Heart right ventricle (tissue), 16 donors: ENCODE measurements at regions not wholly inside any gene's neighbourhood (a gene's known extent, or its start where the extent isn't known, plus 50 kb on each side); places are given as distances from the start of the nearest gene placed in this dataset.

Experiments
- ATAC-seq, 8 donors: fragments of 200-7000 bp; cut with Tn5 transposase; one replicate each; pipeline ENCODE4 v1.9.1; 2020; ENCODE audit warnings: mild to moderate bottlenecking in 8 of 8, moderate library complexity in 8 of 8, moderate number of reproducible peaks in 1 of 8
- DNase-seq, 2 donors: peaks; one replicate each; pipeline ENCODE4 v3.0.0-alpha.2; 2020
- H3K27ac ChIP-seq, 10 donors: fragments of 200-600 bp; sonication (generic) in 2 of 10; one replicate each; pipeline versions ENCODE4 v1.5.0 to v1.8.0; 2020 to 2022; ENCODE audit warnings: mild to moderate bottlenecking in 3 of 10
- H3K27me3 ChIP-seq, 7 donors: fragments of 200-600 bp; one replicate each; pipeline ENCODE4 v1.8.0; 2021 to 2022; ENCODE audit warnings: mild to moderate bottlenecking in 2 of 7
- H3K36me3 ChIP-seq, 9 donors: fragments of 200-600 bp; sonication (generic) in 1 of 9; one replicate each; pipeline versions ENCODE4 v1.5.0 to v1.8.0; 2020 to 2022; ENCODE audit warnings: mild to moderate bottlenecking in 2 of 9
- H3K4me1 ChIP-seq, 9 donors: fragments of 200-600 bp; sonication (generic) in 1 of 9; one replicate each; pipeline versions ENCODE4 v1.5.0 to v1.8.0; 2020 to 2022; ENCODE audit warnings: mild to moderate bottlenecking in 4 of 9
- H3K4me3 ChIP-seq, 10 donors: fragments of 200-600 bp; sonication (generic) in 2 of 10; one replicate each; pipeline versions ENCODE4 v1.5.0 to v1.8.0; 2020 to 2022; ENCODE audit warnings: mild to moderate bottlenecking in 7 of 10, moderate library complexity in 2 of 10
- H3K9me3 ChIP-seq, 11 donors: fragments of 200-600 bp in 10 of 11; sonication (generic) in 2 of 11; one replicate each; pipeline versions ENCODE4 v1.5.0 to v1.8.0; 2013 to 2022; ENCODE audit warnings: mild to moderate bottlenecking in 2 of 11, control low read depth in 1 of 11, moderate library complexity in 1 of 11
- WGBS, 2 donors: extraction: QIAGEN DNeasy Blood & Tissue Kit; methylation state at CpG; one replicate each; pipeline ENCODE4 v1.1.7; 2013; ENCODE audit warnings: inconsistent platforms in 1 of 2; 5-methylcytosine and 5-hydroxymethylcytosine counted together
- intact Hi-C, 10 donors: fragments of 100-400 bp; cut with DNase I; formaldehyde crosslinking; loops; one replicate each; pipeline versions ENCODE4 v1.11.1 to v1.14.2; 2022
- TF ChIP-seq, protein P1 (sequence below), 9 donors: fragments of 200-600 bp; sonication (generic) in 2 of 9; IDR thresholded peaks; one replicate each; pipeline versions ENCODE4 v1.5.0 to v1.8.0; 2021 to 2022; ENCODE audit warnings: antibody characterized with exemption in 9 of 9, mild to moderate bottlenecking in 5 of 9, moderate library complexity in 1 of 9
- donor health status: Arrhythmogenic right ventricular cardiomyopathy.
- donor health status: ischemic (EF 13 %, LVEDD 7.1; RV severe dilation, severe dysfunction).
- donor health status: healthy with polysubstance abuse.
- donor health status: DM: no; HTN: yes; CAD: no.
- donor health status: DM: no; HTN: no; CAD: no.
- donor health status: ischemic (EF 25% LVEDD 6.9; RV normal size, moderate dysfunction).
- donor health status: ischemic (EF 25% LVEDD 5.7; RV mildly dilated, moderate dysfunction).
- donor health status: healthy.
- donor health status: DM: yes; HTN: yes; CAD: no.
- donor health status: Ischemic cardiomyopathy.
- donor health status: ischemic (EF 35%, LVEDD 5.7; RV mildly dilated, moderate dysfunction).
- donor health status: nonischemic (EF 11% LVEDD 7.7; RV severe dilation, severe dysfunction).
- donor health status: DM: yes; HTN: yes; CAD: no.
- donor health status: PGD.
- donor health status: ischemic (EF 29% LVEDD 5.4; RV normal size, mild dysfunction).
- donor health status: nonischemic (EF 23%, LVEDD 6.1; RV moderate dilation, normal function).

DNA sequence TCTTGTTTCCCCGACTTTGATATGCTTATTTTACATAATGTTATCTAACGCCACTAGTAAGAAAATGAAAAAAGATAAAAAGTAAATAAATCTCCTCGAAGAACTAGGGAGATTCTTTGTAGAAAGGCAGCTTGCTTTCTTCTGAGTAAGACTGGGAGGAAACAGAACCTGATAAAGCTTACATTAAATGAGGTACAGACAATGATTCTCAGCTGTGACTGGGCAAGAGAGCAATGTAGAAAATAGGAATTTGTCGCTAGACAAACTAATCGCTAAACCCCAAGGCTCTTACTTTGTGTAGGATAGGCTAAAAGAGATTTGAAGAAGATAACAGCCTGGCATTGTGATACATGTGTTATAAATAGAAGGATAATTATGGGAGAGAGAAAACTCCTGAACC lies 919.0 kb upstream of the ALCAM start:
- 44 to 46% methylated on average over 5 of the region's 5 CpGs for WGBS, 2 donors
- H3K36me3 ChIP-seq: no peaks in the 10 kb centered on the region
- H3K4me1 ChIP-seq: no peaks in the 10 kb centered on the region
- no peaks in the 10 kb centered on the region for H3K27me3 ChIP-seq
- H3K27ac ChIP-seq: no peak overlapping the region
- intact Hi-C loops: no loop called here
- TF ChIP-seq, protein P1, sequence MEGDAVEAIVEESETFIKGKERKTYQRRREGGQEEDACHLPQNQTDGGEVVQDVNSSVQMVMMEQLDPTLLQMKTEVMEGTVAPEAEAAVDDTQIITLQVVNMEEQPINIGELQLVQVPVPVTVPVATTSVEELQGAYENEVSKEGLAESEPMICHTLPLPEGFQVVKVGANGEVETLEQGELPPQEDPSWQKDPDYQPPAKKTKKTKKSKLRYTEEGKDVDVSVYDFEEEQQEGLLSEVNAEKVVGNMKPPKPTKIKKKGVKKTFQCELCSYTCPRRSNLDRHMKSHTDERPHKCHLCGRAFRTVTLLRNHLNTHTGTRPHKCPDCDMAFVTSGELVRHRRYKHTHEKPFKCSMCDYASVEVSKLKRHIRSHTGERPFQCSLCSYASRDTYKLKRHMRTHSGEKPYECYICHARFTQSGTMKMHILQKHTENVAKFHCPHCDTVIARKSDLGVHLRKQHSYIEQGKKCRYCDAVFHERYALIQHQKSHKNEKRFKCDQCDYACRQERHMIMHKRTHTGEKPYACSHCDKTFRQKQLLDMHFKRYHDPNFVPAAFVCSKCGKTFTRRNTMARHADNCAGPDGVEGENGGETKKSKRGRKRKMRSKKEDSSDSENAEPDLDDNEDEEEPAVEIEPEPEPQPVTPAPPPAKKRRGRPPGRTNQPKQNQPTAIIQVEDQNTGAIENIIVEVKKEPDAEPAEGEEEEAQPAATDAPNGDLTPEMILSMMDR (IDR thresholded peaks at IDR 0.05): no peak
- DNase-seq (no peak), ATAC-seq (no peak)
- no peaks in the 10 kb centered on the region for H3K9me3 ChIP-seq
- no peak overlapping the region for H3K4me3 ChIP-seq

DNA sequence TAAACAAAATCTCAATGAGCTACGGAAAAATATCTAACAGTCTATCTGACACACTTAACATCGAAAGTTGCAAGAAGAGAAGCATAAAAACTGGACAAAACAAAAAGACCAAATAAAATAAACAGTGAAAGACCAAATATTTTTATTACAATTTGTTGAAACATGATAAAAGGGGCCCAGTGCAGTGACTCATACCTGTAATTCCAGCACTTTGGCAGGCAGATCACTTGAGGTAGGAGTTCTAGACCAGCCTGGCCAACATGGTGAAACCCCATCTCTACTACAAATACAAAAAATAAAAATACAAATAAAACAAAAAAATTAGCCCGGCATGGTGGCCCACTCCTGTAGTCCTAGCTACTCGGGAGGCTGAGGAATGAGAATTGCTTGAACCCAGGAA lies 914.0 kb upstream of the ALCAM start:
- DNase-seq: no peak
- Histone ChIP-seq H3K9me3 (no peaks in the 10 kb centered on the region), H3K27me3 (no peaks in the 10 kb centered on the region), H3K4me3 (no peak overlapping the region), H3K36me3 (no peaks in the 10 kb centered on the region), H3K4me1 (no peaks in the 10 kb centered on the region), H3K27ac (no peak overlapping the region)
- intact Hi-C loops: loop anchor here in 1 of 10 donors (10.0 kb wide), 1 partner anchor 178 kb away; no protein-coding TSS in a partner anchor
- no peak for ATAC-seq
- WGBS, 2 donors: 90 to 91% methylated on average over 4 of the region's 4 CpGs
- TF ChIP-seq, protein P1 (IDR thresholded peaks at IDR 0.05): no peak

DNA sequence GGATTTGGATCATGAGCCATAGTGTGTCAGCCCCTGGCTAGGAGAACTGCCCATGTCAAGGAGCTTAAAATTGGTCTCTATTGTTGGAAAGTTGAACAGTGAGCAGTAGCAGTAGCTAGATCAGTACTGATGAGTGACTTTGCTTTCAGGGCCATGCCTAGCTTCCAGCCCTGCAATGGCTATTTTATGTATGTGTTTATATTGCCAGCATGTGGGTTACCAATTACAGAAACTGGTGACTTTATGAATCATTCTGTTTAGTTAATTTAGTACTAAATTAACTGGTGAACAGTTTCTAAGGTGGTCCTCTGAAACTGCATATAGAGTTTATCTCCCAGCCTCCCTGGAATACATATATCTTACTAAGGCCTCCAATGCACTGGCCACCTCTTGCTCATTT lies 908.1 kb upstream of the ALCAM start:
- Histone ChIP-seq H3K27ac (no peak overlapping the region), H3K4me1 (peaks cover 0 to 6% (median 0%) of the 10 kb centered on the region in 9 donors), H3K9me3 (no peaks in the 10 kb centered on the region), H3K27me3 (no peaks in the 10 kb centered on the region), H3K4me3 (no peak overlapping the region), H3K36me3 (no peaks in the 10 kb centered on the region)
- ATAC-seq (no peak), DNase-seq (no peak)
- intact Hi-C loops: loop anchor here in 1 of 10 donors (10.0 kb wide), 1 partner anchor 184 kb away; no protein-coding TSS in a partner anchor
- TF ChIP-seq, protein P1 (IDR thresholded peaks at IDR 0.05): no peak

DNA sequence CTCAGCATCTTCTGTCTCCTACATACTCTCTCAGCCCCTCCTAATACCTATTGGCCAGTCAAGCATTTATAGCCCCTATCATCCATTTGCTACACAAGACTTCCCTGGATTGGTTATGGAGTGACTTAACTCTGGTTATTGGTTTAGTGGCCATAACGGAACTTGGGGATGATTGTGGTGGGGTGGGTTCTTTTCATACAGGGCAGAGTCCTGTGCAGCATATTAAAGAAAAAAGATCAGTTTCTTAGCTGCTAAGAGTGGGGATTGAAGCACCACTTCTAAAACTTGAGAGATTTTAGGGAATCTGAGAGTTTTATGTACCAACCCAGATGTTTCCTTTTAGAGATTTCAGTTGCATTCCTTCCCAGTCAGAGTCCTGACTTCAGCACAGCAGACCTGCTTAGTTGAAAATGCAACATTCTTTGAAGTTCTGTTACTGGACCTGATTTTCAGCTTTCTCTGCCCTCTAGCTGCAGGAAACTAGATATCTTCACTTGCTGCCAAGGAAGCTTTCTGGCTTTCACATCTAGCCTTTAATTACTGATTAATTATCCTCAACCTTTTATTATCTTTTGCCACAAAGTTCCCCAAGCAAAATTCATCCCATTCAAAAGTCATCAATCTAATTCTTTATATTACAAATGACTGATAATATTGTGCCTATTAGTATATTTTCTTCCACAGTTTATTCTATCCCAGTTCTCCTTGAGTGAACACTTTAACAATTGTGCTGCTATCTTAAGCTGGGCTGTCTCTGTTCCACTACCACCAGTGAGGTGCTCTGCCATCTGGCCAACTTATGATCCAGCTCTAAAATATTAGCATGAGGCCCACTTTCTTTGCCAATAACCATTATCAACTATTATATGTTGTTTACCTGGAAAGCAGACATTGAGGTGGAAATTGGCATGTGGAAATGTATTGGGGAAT lies 906.0 kb upstream of the ALCAM start:
- Histone ChIP-seq H3K9me3 (peaks cover 0 to 21% (median 0%) of the 10 kb centered on the region in 11 donors), H3K27me3 (no peaks in the 10 kb centered on the region), H3K36me3 (no peaks in the 10 kb centered on the region), H3K4me3 (no peak overlapping the region), H3K4me1 (peaks cover 0 to 6% (median 0%) of the 10 kb centered on the region in 9 donors), H3K27ac (no peak overlapping the region)
- 0 to 62% methylated on average over 1 of the region's 1 CpG for WGBS, 2 donors
- intact Hi-C loops: no loop called here
- ATAC-seq (peak in 1 of 8 donors; percentile 42), DNase-seq (no peak)
- TF ChIP-seq, protein P1 (IDR thresholded peaks at IDR 0.05): peak in 6 of 9 donors; percentile 16 to 48 (median 34)
